ENCODE measurements at regions not wholly inside any gene's neighbourhood (a gene's known extent, or its start where the extent isn't known, plus 50 kb on each side); places are given as distances from the start of the nearest gene placed in this dataset.
A peak's percentile ranks its signal among the peaks of the same experiment; 100 is the strongest.
"Not testable (repeated sequence)": the region's sequence is repeated elsewhere in the genome, so short reads cannot be mapped to it uniquely, and the experiment has no call there.

DNA sequence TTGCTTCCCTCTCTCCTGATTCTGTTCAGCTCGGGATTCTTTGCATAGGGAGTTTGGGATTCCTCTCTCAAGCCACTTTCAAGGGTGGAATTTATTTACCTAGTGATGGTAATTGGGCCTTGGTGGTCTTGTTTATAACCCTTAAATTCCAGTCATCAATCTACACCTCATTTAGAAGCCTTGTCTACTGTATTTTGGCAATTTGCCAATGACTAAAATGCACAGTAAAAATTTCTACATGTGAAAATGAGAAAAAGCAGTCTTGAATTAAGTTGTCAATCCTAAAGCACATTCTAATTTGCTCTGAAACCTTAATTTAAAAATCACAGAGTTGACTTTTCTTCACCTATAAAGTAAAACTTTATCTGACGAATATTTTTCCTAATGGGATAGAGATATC is 749.2 kb upstream of the CRIM1 start:
- in situ Hi-C loops (cut with HindIII; ENCODE audit: low pct_unique_long_range_greater_than_20kb, low sequenced_read_pairs), result no loop called here
- no peak for DNase-seq (ENCODE audit: low read depth, low spot score)

- no peak for DNase-seq (ENCODE audit: low read depth, low spot score)
- in situ Hi-C loops (cut with HindIII; ENCODE audit: low pct_unique_long_range_greater_than_20kb, low sequenced_read_pairs), result no loop called here
Measured at GRCh38 chr2:35598310-35598709, 757.3 kb upstream of the CRIM1 start.

DNA sequence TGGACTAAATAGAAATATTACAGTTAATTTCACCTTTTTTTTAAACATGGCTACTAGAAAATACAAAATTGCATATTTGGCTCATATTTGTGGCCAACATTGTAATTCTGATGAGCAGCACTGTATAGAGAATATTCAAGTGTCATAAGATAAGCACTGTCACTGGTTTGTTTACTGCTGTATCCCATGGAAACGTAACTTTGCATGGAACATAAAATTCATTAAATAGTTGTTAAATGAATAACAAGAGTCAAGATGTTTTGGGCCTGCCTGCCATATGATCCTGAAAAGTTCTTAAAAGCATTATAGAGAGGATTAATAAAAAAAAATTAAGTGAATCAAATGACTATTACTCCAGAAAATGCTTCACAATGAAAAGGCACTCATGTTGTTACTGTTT is 763.7 kb upstream of the CRIM1 start:
- in situ Hi-C loops (cut with HindIII; ENCODE audit: low pct_unique_long_range_greater_than_20kb, low sequenced_read_pairs), result no loop called here
- no peak for DNase-seq (ENCODE audit: low read depth, low spot score)

GRCh38 chr2:35585972-35586371 is 769.6 kb upstream of the CRIM1 start:
- no peak for DNase-seq (ENCODE audit: low read depth, low spot score)
- in situ Hi-C loops (cut with HindIII; ENCODE audit: low pct_unique_long_range_greater_than_20kb, low sequenced_read_pairs), result no loop called here

DNA sequence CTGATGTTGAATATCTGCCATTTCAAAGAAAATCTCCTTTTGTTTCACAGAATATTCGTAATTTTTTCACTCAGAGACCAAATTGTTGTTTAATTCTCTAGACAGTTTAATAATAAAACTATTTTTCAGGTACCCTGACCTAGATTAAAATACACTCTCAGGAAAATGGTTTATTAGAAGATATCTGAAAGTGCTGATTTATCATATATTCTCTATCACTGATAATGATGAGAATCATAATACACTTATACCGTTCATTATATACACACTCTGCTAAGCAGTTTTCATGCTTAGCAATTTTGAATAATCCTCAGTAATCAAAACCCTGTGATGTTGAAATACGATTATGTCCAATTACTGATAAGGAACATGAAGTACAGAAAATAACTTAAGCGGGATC is 772.9 kb upstream of the CRIM1 start:
- in situ Hi-C loops (cut with HindIII; ENCODE audit: low pct_unique_long_range_greater_than_20kb, low sequenced_read_pairs), result no loop called here
- no peak for DNase-seq (ENCODE audit: low read depth, low spot score)

- DNase-seq (ENCODE audit: low read depth, low spot score), result no peak
- in situ Hi-C loops (cut with HindIII; ENCODE audit: low pct_unique_long_range_greater_than_20kb, low sequenced_read_pairs), result no loop called here
Measured at GRCh38 chr2:35580956-35581355, 774.6 kb upstream of the CRIM1 start.

DNA sequence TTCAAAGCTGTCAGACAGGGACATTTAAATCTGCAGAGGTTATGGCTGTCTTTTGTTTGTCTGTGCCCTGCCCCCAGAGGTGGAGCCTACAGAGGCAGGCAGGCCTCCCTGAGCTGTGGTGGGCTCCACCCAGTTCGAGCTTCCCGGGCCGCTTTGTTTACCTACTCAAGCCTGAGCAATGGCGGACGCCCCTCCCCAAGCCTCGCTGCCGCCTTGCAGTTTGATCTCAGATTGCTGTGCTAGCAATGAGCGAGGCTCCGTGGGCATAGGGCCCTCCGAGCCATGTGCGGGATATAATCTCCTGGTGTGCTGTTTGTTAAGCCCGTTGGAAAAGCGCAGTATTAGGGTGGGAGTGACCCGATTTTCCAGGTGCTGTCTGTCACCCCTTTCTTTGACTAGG is 787.0 kb upstream of the CRIM1 start:
- DNase-seq (ENCODE audit: low read depth, low spot score); in situ Hi-C loops (cut with HindIII; ENCODE audit: low pct_unique_long_range_greater_than_20kb, low sequenced_read_pairs): not testable (repeated sequence)

- DNase-seq (ENCODE audit: low read depth, low spot score), result no peak
- in situ Hi-C loops (cut with HindIII; ENCODE audit: low pct_unique_long_range_greater_than_20kb, low sequenced_read_pairs), result no loop called here
Measured at GRCh38 chr2:35562488-35562887, 793.1 kb upstream of the CRIM1 start.

DNA sequence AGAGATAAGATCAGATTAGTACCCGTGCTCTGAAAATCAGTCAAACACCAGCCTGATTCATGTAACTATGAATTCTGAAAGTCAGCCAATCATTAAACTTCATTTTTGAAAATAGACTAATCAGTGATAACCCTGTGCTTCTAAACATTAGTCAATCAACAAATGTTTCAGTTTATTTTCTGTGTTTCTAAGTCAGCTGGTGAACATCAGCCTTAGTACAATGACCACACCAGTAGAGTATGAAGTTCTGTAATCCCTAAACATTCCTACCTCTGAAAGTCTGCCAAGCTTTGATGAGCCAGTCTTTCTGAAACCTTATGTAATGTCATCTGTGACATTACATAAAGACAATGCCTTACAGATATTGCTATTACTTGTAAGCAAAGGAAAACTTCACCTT is 807.4 kb upstream of the CRIM1 start:
- in situ Hi-C loops (cut with HindIII; ENCODE audit: low pct_unique_long_range_greater_than_20kb, low sequenced_read_pairs), result no loop called here
- no peak for DNase-seq (ENCODE audit: low read depth, low spot score)

DNA sequence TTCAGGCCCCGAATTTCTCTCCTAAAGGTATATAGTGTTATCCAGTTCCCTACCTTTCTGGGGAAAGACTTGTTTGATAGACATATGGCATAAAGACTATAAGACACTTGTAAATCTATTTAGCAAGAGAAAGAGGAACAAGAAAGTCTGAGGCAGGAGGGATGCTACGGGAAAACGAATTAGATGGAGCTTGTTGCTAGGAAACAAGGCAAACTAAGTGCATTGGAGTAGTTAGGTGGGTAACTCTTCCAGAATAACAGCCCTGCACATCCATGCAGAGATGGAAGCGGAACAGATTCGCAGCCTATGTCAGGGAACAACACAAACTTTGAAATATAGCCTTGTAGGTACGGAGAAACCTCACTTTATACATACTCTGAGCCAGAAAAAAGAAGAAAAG is 810.3 kb upstream of the CRIM1 start:
- in situ Hi-C loops (cut with HindIII; ENCODE audit: low pct_unique_long_range_greater_than_20kb, low sequenced_read_pairs), result no loop called here

GRCh38 chr2:35538796-35539195 is 816.8 kb upstream of the CRIM1 start:
- DNase-seq (ENCODE audit: low read depth, low spot score), result no peak

More for the DNA sequence above, 810.3 kb upstream of the CRIM1 start:
- DNase-seq (ENCODE audit: low read depth, low spot score), result no peak

GRCh38 chr2:35530615-35531135 is 824.9 kb upstream of the CRIM1 start:
- DNase-seq (ENCODE audit: low read depth, low spot score), result no peak
- in situ Hi-C loops (cut with HindIII; ENCODE audit: low pct_unique_long_range_greater_than_20kb, low sequenced_read_pairs), result no loop called here

More at GRCh38 chr2:35538796-35539195, 816.8 kb upstream of the CRIM1 start:
- in situ Hi-C loops (cut with HindIII; ENCODE audit: low pct_unique_long_range_greater_than_20kb, low sequenced_read_pairs), result no loop called here

- no peak for DNase-seq (ENCODE audit: low read depth, low spot score)
- in situ Hi-C loops (cut with HindIII; ENCODE audit: low pct_unique_long_range_greater_than_20kb, low sequenced_read_pairs), result no loop called here
Measured at GRCh38 chr2:35526741-35527140, 828.8 kb upstream of the CRIM1 start.

DNA sequence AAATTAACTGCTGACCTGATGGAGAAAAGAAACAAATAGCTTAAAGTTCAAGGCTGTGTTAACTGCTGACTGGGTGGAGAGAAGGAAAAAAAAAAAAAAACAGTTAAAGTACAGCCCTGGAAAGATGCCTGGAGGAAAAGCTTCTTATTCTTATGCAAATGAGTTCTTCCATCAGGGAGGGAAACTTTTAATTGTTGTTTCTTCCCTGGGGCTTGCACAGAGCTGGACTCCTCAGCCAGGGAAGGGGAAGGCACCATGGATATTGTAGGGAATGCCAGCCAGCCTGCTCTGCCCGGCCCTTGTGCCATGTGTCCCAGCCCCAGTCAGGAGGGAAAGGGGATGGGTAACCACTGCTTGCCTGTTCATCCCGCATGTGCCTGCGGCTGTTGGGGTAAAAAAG is 833.1 kb upstream of the CRIM1 start:
- in situ Hi-C loops (cut with HindIII; ENCODE audit: low pct_unique_long_range_greater_than_20kb, low sequenced_read_pairs), result no loop called here
- DNase-seq (ENCODE audit: low read depth, low spot score), result no peak

- in situ Hi-C loops (cut with HindIII; ENCODE audit: low pct_unique_long_range_greater_than_20kb, low sequenced_read_pairs), result no loop called here
- no peak for DNase-seq (ENCODE audit: low read depth, low spot score)
Measured at GRCh38 chr2:35510636-35511035, 844.9 kb upstream of the CRIM1 start.

GRCh38 chr2:35508601-35509000 is 847.0 kb upstream of the CRIM1 start:
- no peak for DNase-seq (ENCODE audit: low read depth, low spot score)
- in situ Hi-C loops (cut with HindIII; ENCODE audit: low pct_unique_long_range_greater_than_20kb, low sequenced_read_pairs), result no loop called here

- no peak for DNase-seq (ENCODE audit: low read depth, low spot score)
- in situ Hi-C loops (cut with HindIII; ENCODE audit: low pct_unique_long_range_greater_than_20kb, low sequenced_read_pairs), result no loop called here
Measured at GRCh38 chr2:35504419-35504818, 851.2 kb upstream of the CRIM1 start.

DNA sequence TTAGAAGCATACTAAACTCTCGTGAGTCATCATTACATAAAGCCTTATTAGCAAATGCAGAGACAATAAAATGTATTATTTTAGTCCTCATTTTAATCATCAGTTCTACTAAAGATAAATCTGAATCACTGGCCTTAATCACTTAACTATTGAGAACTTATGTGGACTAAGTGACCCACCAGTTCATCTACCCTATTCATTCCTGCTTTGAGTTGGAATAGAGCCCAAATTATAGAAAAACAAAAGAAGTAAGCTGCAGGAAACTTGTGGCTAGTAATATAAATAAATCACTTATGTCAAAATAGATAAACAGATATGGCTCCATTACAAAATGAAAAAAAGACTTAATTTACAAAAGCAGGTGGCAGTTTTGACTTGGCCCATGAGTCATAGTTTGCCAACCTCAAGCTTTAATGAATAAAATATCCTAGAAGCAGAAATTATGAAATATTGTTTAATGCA is 851.8 kb upstream of the CRIM1 start:
- peak; percentile 8 for DNase-seq (ENCODE audit: low read depth, low spot score)

DNA sequence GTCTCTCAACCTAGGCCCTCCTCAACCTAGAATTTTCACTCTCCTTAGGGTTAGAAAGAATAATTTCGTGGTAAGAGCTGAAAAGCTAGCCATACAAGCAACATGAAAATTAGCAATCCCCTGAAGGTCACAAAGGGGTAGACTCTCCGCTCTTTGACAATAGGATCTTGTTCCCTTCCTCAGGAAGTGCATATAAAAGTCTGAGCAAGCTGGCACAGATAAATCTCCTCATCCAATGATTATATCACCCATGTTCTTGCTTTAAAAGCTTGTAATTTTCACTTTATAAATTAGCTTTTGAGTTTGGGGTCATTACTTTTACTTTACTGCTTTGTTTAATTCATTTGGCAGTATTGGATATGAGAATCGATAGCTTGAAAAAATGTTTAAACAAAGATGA is 852.3 kb upstream of the CRIM1 start:
- DNase-seq (ENCODE audit: low read depth, low spot score), result peak; percentile 6

More for the DNA sequence above, 851.8 kb upstream of the CRIM1 start:
- in situ Hi-C loops (cut with HindIII; ENCODE audit: low pct_unique_long_range_greater_than_20kb, low sequenced_read_pairs), result no loop called here

GRCh38 chr2:35501076-35501475 is 854.5 kb upstream of the CRIM1 start:
- in situ Hi-C loops (cut with HindIII; ENCODE audit: low pct_unique_long_range_greater_than_20kb, low sequenced_read_pairs), result no loop called here
- no peak for DNase-seq (ENCODE audit: low read depth, low spot score)

More for the DNA sequence above, 852.3 kb upstream of the CRIM1 start:
- in situ Hi-C loops (cut with HindIII; ENCODE audit: low pct_unique_long_range_greater_than_20kb, low sequenced_read_pairs), result no loop called here
